Endothelial cell of umbilical vein (primary cell): ENCODE measurements at regions not wholly inside any gene's neighbourhood (a gene's known extent, or its start where the extent isn't known, plus 50 kb on each side); places are given as distances from the start of the nearest gene placed in this dataset.

ENCODE experiments used
- BruUV-seq: library from RNA; stranded (reverse); fragments of 400-500 nt; replicated peaks from 2 replicates; lab custom pipeline; 2021; lab: Mats Ljungman, UMichigan
- CTCF ChIA-PET: fragments of 300-600, 350-600 bp; sonication (Branson Sonifier 250); formaldehyde crosslinking; loops from one replicate; lab custom pipeline; 2021; ENCODE audit warnings: antibody characterized with exemption, inconsistent platforms; lab: Charles Lee
- POLR2A ChIA-PET: fragments of 300-600, 350-600 bp; sonication (Branson Sonifier 250); formaldehyde crosslinking; loops from one replicate; lab custom pipeline; 2021; ENCODE audit warnings: antibody characterized with exemption, inconsistent platforms; lab: Charles Lee
- DNase-seq: peaks from one replicate; pipeline ENCODE4 v3.0.0-alpha.2; 2011; ENCODE audit warnings: low read depth, low spot score
- FAIRE-seq: peaks from 2 replicates; lab custom pipeline; 2011; peaks lifted over from hg19 to GRCh38; lab: Jason Lieb, UNC
- H2AFZ ChIP-seq: 2 replicates; pipeline ENCODE4 v1.6.0; 2012; ENCODE audit warnings: low read depth, low read length, control low read depth, inconsistent platforms
- H3K27ac ChIP-seq: 2 replicates; pipeline ENCODE4 v1.5.1; 2011; ENCODE audit warnings: low read depth, mild to moderate bottlenecking, control low read depth, low read length, moderate library complexity; ENCODE audit not compliant: insufficient read depth
- H3K27me3 ChIP-seq, 2 experiments: 2 replicates each; pipeline versions ENCODE4 v1.6.0 to v1.6.1; 2011; ENCODE audit warnings: low read length in 2 of 2, mixed read lengths in 1 of 2; ENCODE audit not compliant: control insufficient read depth in 2 of 2, insufficient read depth in 2 of 2
- H3K36me3 ChIP-seq, 2 experiments: 2 replicates in 1 of 2; 3 replicates in 1 of 2; pipeline ENCODE4 v1.5.1; 2011; ENCODE audit warnings: low read length in 2 of 2, mild to moderate bottlenecking in 1 of 2, moderate library complexity in 1 of 2; ENCODE audit not compliant: control insufficient read depth in 2 of 2, insufficient read depth in 2 of 2; ENCODE audit errors: extremely low read depth in 1 of 2
- H3K4me1 ChIP-seq: 3 replicates; pipeline ENCODE4 v1.5.1; 2011; ENCODE audit warnings: mild to moderate bottlenecking, low read length; ENCODE audit not compliant: control insufficient read depth, insufficient read depth; ENCODE audit errors: extremely low read depth
- H3K4me2 ChIP-seq: 2 replicates; pipeline ENCODE4 v1.6.1; 2011; ENCODE audit warnings: low read length, control low read depth, mixed read lengths; ENCODE audit not compliant: insufficient read depth
- H3K4me3 ChIP-seq, 3 experiments: fragments of 200-600 bp in 1 of 3; sonication (generic), shearing (Covaris generic) in 1 of 3; replicated peaks in 1 of 3; 2 replicates each; pipeline ENCODE4 v1.5.1; 2011 to 2016; ENCODE audit warnings: control low read depth in 3 of 3, low read length in 3 of 3, mild to moderate bottlenecking in 2 of 3, inconsistent platforms in 1 of 3, low read depth in 1 of 3, moderate library complexity in 1 of 3; ENCODE audit not compliant: insufficient read depth in 1 of 3
- H3K79me2 ChIP-seq: 2 replicates; pipeline ENCODE4 v1.6.0; 2012; ENCODE audit warnings: low read length, inconsistent platforms; ENCODE audit not compliant: control insufficient read depth, insufficient read depth
- H3K9ac ChIP-seq: replicated peaks from 2 replicates; pipeline ENCODE3; 2011; ENCODE audit warnings: low read length, control low read depth; ENCODE audit not compliant: insufficient read depth; ENCODE audit errors: extremely low read depth
- H3K9me1 ChIP-seq: replicated peaks from 3 replicates; pipeline ENCODE4 v1.6.0; 2011; ENCODE audit warnings: mild to moderate bottlenecking, low read length; ENCODE audit not compliant: control insufficient read depth, insufficient read depth; ENCODE audit errors: extremely low read depth
- H3K9me3 ChIP-seq: replicated peaks from 2 replicates; pipeline ENCODE4 v1.5.1; 2012; ENCODE audit warnings: low read length, inconsistent platforms; ENCODE audit not compliant: control insufficient read depth, insufficient read depth
- H4K20me1 ChIP-seq: replicated peaks from 2 replicates; pipeline ENCODE3; 2011; ENCODE audit warnings: mild to moderate bottlenecking, low read length; ENCODE audit not compliant: control insufficient read depth, insufficient read depth; ENCODE audit errors: extremely low read depth
- EZH2 ChIP-seq: IDR thresholded peaks from 2 replicates; pipeline ENCODE4 v1.6.1; 2012; ENCODE audit warnings: borderline replicate concordance, low read depth, mild to moderate bottlenecking, moderate library complexity, low read length, inconsistent platforms; ENCODE audit not compliant: severe bottlenecking
- POLR2A ChIP-seq: IDR thresholded peaks from 2 replicates; pipeline ENCODE4 v1.6.1; 2012; ENCODE audit warnings: low read depth, mild to moderate bottlenecking, control low read depth, low read length
- POLR2AphosphoS5 ChIP-seq: IDR thresholded peaks from 2 replicates; pipeline ENCODE4 v1.6.1; 2012; ENCODE audit warnings: low read depth, mild to moderate bottlenecking, control low read depth, low read length, moderate library complexity; ENCODE audit not compliant: insufficient read depth
- dilution Hi-C: fragments of 300-500 bp; cut with MboI; formaldehyde crosslinking; loops from one replicate; pipeline ENCODE4 v1.15.0; 2019; ENCODE audit warnings: low sequenced_read_pairs; ENCODE audit not compliant: extremely low pct_ligation_motif_present
- intact Hi-C: fragments of 100-400 bp; cut with micrococcal nuclease; formaldehyde crosslinking; loops from one replicate; pipeline ENCODE4 v1.10.0; 2022
- TF ChIP-seq, protein P1 (sequence below): IDR thresholded peaks from 2 replicates; pipeline ENCODE4 v1.6.1; 2011; ENCODE audit not compliant: insufficient read depth, insufficient read length
- TF ChIP-seq, protein P2 (sequence below), 2 donors: IDR thresholded peaks; 1 replicate in 1 of 2; 2 replicates in 1 of 2; pipeline ENCODE4 v1.5.1; 2011; ENCODE audit warnings: low read length in 2 of 2, mild to moderate bottlenecking in 2 of 2, moderate library complexity in 2 of 2, control low read depth in 1 of 2, inconsistent platforms in 1 of 2, low read depth in 1 of 2; ENCODE audit not compliant: insufficient read depth in 1 of 2; ENCODE audit errors: extremely low read depth in 1 of 2

DNA sequence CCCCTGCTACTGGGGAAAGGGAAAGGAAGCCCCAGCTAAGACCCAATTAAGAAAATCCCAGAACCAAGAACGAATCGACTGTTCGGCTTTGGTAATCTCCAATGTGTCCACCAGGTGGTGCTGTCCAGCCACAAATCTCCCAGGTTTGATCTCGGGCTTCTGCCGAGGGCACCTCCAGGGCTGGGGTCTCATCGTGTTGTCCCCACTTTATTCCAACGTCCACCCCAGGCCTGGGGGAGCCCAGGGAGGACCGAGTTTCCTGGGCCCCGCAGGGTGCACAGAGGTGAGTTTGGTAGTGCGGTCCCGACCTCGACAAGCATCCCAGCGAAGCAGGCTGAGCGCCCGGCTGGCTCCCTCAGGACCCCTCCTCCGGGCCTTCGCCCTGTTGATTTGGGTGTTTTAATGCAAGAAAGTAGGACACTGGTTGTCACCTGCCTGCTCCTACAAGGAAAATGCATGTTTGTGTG lies 185.1 kb downstream of the GOLGA6L6 start:
- Histone ChIP-seq H3K9me1 (no peaks in the 10 kb centered on the region), H3K4me1 (no peaks in the 10 kb centered on the region), H3K9me3 (peaks cover 43% of the 10 kb centered on the region), H3K4me3 (no peak overlapping the region), H3K79me2 (no peaks in the 10 kb centered on the region), H3K4me2 (no peak overlapping the region), H3K27me3 (no peaks in the 10 kb centered on the region), H3K27ac (no peak overlapping the region), H3K9ac (no peak overlapping the region), H4K20me1 (no peaks in the 10 kb centered on the region), H3K36me3 (no peaks in the 10 kb centered on the region), H2AFZ (no peak overlapping the region)
- DNase-seq: no peak
- dilution Hi-C loops (no loop called here), intact Hi-C loops (no loop called here)
- ChIA-PET POLR2A (no interaction called here), CTCF (no interaction called here)
- FAIRE-seq: no peak
- TF ChIP-seq, protein P1, sequence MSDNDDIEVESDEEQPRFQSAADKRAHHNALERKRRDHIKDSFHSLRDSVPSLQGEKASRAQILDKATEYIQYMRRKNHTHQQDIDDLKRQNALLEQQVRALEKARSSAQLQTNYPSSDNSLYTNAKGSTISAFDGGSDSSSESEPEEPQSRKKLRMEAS: no peak
- TF ChIP-seq, protein P2, sequence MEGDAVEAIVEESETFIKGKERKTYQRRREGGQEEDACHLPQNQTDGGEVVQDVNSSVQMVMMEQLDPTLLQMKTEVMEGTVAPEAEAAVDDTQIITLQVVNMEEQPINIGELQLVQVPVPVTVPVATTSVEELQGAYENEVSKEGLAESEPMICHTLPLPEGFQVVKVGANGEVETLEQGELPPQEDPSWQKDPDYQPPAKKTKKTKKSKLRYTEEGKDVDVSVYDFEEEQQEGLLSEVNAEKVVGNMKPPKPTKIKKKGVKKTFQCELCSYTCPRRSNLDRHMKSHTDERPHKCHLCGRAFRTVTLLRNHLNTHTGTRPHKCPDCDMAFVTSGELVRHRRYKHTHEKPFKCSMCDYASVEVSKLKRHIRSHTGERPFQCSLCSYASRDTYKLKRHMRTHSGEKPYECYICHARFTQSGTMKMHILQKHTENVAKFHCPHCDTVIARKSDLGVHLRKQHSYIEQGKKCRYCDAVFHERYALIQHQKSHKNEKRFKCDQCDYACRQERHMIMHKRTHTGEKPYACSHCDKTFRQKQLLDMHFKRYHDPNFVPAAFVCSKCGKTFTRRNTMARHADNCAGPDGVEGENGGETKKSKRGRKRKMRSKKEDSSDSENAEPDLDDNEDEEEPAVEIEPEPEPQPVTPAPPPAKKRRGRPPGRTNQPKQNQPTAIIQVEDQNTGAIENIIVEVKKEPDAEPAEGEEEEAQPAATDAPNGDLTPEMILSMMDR (IDR thresholded peaks at IDR 0.05; ENCODE audit: extremely low read depth in 1 of 2, insufficient read depth in 1 of 2, low read depth in 1 of 2, low read length in 2 of 2): peak; percentile 32 to 45
- BruUV-seq: no TSS peak

DNA sequence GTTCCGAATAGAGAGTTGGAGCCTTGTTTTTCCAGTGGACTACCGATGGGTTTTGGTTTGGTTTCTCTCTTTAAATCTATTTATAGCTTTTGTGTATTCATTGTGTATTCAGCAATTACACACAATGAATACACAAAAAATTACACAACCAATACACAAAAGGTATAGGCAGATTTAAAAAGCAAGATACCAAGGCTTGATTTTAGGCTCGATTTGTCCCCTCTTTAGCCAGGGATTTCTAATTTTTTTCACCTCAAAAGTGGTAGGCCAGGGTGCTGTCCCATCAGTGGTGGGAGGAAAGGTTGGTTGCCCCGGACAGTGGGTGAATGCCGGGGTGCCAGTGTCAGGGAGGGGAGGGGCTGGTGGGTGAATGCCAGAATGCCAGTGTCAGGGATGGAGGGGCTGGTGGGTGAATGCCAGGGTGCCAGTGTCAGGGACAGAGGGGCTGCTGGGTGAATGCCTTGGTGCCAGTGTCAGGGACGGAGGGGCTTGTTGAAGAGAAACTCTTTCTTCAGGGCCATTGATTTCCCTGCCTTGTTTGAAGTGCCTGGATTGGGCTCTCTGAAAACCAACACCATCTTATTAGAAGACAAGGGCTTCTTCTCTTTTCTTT lies 186.2 kb downstream of the GOLGA6L6 start:
- H3K4me2 ChIP-seq: no peak overlapping the region
- no TSS peak for BruUV-seq
- POLR2A ChIA-PET: no interaction called here

More for the DNA sequence above, 186.2 kb downstream of the GOLGA6L6 start:
- Histone ChIP-seq H4K20me1 (no peaks in the 10 kb centered on the region), H2AFZ (no peak overlapping the region), H3K79me2 (no peaks in the 10 kb centered on the region), H3K27me3 (no peaks in the 10 kb centered on the region), H3K9me1 (no peaks in the 10 kb centered on the region), H3K27ac (no peak overlapping the region), H3K4me1 (no peaks in the 10 kb centered on the region), H3K9ac (no peak overlapping the region), H3K9me3 (peaks cover 46% of the 10 kb centered on the region), H3K4me3 (no peak overlapping the region), H3K36me3 (no peaks in the 10 kb centered on the region)
- CTCF ChIA-PET: interaction anchor here (1.0 kb wide), 1 partner anchor 15 kb away, joined by 3 read pairs; no protein-coding TSS in a partner anchor
- intact Hi-C loops (no loop called here), dilution Hi-C loops (no loop called here)
- FAIRE-seq: no peak
- DNase-seq: no peak
- no peak for TF ChIP-seq POLR2AphosphoS5
- TF ChIP-seq EZH2: no peak
- TF ChIP-seq, protein P2 (IDR thresholded peaks at IDR 0.05; ENCODE audit: extremely low read depth in 1 of 2, insufficient read depth in 1 of 2, low read depth in 1 of 2, low read length in 2 of 2): no peak
- no peak for TF ChIP-seq POLR2A
